HG03342 (cell line): ENCODE measurements at regions not wholly inside any gene's neighbourhood (a gene's known extent, or its start where the extent isn't known, plus 50 kb on each side); places are given as distances from the start of the nearest gene placed in this dataset.
"Not testable (repeated sequence)": the region's sequence is repeated elsewhere in the genome, so short reads cannot be mapped to it uniquely, and the experiment has no call there.

Source experiments
- ATAC-seq: cut with Tn5 transposase; IDR thresholded peaks from one replicate; pipeline ENCODE4 v1.9.1; 2021; ENCODE audit warnings: mild to moderate bottlenecking, moderate library complexity; ENCODE audit not compliant: unreplicated experiment

DNA sequence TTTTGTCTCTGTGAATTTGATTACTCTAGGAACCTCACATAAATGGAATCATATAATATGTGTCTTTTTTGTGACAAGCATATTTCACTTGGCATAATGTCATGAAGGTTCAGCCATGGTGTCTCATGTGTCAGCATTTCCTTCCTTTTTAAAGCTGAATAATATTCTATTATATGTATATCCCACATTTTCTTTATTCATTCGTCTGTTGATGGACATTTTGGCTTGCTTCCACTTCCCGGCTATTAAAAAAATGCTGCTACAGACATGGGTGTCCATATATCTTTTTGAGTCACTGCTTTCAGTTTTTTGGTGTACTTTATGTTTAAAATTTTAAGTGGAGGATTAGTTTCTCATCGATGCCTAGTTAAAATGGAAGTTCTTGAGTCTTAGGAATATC lies 59.8 kb upstream of the C5orf63 start:
- no peak for ATAC-seq

DNA sequence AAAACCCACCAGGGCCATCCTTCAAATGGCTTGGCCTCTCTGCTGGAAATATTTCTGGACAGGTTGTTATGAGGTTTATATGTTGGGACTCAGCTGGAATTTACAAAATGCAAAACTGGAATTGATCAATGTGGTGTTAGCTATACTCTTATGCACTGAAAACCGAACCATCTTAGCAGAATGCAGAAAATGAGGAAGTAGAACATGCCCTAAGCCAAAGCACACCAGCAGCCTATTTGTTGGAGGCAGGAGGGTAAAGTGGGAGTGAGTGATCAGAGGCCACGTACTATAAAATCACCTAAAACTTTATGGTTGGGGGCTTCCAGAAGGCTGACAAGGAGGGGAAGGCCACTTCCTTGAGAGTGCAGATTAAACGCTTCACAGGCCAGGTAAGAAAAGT lies 63.6 kb upstream of the C5orf63 start:
- no peak for ATAC-seq

DNA sequence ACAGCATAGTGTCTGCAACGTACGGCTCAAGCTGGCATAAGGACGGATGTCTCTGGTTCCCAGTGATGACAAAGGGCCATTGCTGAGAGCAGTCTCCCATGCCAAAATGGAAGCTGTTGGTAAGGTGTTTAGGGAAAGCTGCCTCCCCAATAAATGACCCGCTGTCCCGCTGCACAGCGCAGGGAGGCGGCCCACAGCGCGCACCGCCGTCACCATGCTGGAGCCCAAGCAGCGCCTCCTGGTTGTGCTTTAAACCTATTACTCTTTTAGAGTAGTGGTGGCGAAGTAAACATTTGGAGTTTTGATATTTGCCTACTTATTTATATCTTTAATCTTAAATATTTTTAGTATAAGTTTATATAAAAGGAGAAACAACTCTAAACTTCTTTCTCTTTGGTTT lies 70.4 kb upstream of the C5orf63 start:
- ATAC-seq = no peak

DNA sequence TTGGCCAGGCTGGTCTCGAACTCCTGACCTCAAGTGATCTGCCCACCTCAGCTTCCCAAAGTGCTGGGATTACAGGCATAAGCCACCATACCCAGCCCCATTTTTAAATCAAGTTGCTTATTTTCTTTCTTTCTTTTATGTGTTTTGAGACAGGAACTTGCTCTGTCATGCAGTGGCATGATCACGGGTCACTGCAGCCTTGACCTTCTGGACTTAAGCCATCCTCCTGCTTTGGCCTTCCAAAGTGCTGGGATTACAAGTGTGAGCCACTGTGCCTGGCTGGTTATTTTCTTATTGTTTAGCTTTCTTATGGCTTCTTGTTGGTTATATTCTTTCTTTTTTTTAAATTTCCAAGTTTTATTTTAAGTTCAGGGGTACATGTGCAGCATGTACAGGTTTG lies 79.7 kb upstream of the C5orf63 start:
- ATAC-seq = no peak

DNA sequence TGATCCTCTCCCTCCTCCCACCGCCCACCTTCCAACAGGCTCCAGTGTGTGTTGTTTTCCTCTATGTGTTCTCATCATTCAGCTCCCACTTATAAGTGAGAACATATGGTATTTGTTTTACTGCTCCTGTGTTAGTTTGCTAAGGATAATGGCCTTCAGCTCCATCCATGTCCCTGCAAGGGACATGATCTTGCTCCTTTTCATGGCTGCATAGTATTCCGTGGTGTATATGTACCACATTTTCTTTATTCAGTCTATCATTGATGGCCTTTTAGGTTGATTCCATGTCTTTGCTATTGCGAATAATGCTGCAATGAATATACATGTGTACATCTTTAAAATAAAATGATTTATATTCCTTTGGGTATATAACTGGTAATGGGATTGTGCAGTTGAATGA lies 80.2 kb upstream of the C5orf63 start:
- no peak for ATAC-seq

DNA sequence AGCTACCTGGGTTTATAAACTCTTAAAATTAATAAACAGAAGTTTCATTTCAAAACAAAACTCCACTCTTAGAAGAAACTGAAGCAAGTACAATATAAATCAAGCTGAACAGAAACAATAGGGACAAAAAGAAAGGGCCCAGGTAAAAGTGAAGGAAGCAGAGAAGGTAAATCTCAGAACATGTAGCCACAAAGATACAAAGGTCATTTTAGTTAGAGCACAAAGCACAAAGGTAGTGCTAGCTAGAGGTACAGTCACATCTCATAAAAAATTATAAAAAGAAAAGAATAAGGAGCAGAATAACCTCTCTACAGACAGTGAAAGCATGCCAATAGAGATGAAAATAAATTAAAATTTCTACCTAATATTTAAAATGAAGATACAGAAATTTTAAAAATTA lies 90.4 kb upstream of the C5orf63 start:
- ATAC-seq = no peak

DNA sequence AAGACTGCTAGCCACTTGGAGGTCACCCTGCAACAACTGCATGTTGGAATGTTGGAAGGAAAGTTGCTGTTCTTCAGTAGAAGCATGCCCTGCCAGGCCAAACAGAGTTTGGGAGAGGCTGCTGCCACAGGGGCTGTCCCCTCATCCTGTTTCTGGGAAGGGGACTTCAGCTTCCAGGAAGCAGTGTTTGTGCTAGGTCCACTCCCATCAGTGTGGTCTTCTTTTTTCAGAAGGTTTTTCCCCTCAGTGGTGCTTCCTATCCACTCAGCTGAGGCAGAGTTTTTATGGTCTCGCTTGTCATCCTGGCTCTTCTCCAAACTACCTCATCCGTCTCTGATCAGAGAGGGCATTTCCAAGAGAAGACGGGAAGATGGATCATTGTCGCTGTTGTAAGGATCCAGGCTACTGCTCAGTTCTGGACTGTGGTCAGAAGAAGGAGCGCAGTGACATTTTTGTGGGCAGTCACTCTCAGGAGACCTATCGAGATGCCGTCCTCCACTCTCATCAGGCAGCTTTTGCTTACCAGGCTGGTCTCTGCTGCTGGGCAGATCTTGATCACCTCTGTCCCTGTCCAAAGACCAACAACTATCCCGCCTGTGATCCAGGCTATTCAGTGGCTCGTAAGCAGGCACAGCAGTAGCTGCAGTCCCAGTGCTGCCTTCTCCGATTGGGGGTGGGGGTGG lies 97.8 kb upstream of the C5orf63 start:
- no peak for ATAC-seq

DNA sequence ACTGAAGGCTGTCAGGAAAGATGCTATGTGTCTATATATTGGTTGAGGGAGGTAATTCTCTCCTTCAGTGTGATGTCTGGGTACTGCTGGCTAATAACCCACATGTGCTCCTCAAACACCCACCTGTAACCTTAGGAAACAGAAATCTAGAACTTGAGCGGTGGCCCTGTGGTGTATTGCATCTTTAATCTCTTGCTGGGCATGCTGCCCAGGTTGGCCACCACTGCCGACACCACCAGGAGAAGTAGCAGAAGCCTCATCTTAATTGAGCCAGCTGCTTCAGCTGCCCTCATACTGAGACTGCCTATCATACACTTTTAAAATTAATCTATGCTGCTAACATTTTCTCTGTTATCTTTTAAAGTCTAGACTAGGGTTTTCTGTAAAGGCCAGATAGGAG lies 103.5 kb upstream of the C5orf63 start:
- ATAC-seq = no peak

DNA sequence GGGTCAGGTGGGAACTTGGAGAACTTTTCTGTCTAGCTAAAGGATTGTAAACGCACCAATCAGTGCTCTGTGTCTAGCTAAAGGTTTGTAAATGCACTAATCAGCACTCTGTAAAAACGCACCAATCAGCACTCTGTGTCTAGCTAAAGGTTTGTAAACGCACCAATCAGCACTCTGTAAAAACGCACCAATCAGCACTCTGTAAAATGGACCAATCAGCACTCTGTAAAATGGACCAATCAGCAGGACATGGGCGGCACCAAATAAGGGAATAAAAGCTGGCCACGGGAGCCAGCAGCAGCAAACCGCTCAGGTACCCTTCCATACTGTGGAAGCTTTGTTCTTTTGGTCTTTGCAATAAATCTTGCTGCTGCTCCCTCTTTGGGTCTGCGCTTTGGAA lies 108.0 kb upstream of the MEGF10 start:
- not testable (repeated sequence) for ATAC-seq

DNA sequence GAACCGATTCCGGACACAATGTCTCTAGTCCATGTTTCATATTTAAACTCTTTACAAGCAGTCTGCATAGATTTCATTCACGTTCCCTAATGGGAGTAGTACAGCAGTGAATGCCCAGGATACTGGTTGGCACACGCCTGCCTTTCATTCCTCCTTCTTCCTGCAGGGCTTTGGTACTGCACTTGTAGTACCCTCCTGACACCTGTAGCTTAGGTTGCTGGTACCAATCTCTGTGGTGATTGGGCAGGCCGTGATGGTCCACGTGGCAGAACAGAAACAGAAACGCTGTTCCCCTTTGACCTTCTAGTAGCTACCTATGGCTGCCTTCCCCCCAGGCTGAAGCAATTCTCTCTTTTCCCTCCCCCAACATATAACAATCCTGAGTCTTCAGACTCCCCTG lies 107.3 kb upstream of the MEGF10 start:
- no peak for ATAC-seq

DNA sequence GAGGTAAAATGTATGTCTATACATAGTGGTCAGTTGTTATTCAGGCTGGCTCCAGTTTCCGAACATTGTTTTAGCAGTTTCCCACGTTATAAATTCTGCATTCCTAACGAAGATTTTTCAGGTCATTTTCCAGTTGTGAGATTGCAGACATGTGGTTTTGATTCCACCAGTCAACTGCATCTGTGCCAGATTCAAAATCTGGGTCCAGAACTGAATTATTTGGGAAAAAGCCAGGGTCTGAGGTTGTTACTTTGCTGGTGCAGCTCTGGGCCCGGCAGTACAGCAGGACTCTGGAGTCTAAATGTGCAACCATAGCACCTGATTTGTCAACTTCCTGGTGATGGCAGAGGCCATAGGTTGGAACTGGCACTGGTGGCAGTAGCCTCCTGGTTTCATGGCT lies 105.7 kb upstream of the MEGF10 start:
- no peak for ATAC-seq

DNA sequence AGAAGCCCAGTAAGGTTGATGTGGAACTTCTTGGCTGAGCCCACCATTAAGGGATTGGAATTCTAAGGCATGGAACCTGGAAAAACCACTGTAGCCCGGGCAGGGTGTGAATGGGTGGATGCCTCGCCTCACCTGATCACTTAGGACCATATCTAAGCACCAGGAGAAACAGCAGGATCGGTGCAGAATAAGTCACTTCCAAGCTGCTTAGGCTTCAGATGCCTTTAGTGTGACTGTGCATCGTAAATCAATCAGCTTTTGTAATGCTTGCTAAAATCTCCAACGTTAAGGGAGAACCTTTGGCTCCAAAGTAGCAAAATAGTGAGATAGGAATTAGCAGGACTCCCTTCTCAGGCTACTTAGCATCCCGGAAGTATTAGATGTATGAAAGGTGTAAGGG lies 103.9 kb upstream of the MEGF10 start:
- no peak for ATAC-seq

DNA sequence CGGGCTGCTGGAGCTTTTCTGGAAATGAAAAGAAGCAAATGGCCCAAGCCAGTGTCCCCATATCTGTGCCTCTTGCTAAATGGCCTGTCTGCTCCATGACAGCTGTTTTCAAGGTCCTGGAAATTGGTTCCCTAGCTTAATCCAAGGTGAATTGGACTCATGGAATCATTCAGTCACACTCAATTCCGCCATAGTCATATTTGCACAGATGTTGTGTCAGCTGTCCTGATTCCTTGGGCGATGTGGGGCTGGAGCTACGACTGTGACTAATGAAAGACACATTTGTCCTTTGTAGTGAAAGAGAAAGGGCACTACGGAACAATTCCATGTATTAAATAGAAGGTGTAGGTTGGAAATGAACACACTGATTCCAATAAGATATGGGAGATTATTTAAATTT lies 102.9 kb upstream of the MEGF10 start:
- ATAC-seq = no peak

DNA sequence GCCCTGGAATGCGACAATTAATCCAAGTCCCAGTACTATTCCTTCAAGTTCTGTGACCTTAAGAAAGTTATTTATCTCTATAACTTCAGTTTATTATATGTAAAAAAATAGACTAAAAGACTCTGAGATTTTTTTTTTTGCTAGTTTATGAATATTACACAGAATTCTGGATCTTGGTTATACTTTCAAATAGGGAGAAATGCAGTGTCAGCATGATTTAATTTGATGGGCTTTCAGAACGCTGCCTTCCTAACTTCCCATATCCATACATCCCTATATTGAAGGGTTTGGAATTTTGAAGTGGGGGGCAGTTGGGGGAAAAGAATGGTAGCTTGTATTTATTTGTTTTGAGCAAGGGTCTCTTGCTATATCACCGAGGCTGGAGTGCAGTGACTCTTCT lies 98.4 kb upstream of the MEGF10 start:
- no peak for ATAC-seq

DNA sequence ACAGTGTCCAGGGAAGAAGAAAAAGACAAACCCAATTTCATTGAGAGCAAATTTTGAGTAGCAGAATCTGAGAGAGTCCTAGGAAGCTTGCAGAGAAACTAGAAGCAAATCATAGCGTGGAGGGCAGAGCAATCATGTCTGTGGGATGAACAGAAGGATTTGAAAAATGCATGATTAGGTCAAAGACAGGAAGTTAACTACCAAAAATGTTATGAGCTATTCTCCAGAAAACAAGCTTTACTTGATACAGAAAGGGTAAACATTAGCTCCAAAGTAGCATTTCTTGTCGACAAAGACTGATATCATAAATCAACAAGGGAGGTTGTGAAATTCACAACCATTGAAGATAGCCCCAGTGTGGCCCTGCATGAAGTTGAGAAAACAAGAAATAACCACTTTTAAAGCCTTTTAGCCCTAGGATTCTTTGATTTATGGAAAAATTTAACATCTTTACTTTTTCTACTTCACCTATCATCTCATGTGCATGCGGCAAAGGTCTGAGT lies 97.7 kb upstream of the MEGF10 start:
- ATAC-seq = no peak

DNA sequence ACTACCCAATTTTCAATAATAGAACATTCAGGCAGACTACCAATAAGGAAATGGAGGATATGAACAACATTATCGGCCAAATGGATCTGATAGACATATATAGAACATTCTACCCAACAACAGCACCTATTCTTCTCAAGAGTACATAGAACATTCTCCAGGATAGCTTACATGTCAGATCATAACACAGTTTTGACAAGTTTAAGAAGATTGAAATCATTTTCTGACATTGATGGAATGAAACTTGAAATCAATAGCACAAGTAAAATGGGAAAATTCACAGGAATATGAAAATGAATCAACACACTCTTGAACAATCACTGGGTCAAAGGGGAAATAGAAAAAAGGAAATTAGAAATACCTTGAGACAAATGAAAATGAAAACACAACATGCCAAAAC lies 94.6 kb upstream of the MEGF10 start:
- no peak for ATAC-seq

DNA sequence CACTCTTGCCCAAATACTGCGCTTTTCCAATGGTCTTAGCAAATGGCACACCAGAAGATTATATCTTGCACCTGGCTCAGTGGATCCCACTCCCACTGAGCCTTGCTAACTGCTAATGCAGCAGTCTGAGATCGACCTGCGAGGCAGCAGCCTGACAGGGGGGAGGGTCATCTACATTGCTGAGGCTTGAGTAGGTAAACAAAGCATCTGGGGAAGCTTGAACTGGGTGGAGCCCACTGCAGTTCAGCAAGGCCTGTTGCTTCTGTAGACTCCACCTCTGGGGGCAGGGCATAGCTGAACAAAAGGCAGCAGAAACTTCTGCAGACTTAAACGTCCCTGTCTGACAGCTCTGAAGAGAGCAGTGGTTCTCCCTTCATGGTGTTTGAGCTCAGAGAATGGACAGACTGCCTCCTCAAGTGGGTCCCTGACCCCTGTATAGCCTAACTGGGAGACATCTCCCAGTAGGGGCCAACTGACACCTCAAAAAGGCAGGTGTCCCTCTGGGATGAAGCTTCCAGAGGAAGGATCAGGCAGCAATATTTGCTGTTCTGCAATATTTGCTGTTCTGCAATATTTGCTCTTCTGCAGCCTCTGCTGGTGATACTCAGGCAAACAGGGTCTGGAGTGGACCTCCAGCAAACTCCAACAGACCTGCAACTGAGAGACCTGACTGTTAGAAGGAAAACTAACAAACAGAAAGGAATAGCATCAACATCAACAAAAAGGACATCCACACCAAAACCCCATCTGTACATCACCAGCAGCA lies 93.0 kb upstream of the MEGF10 start:
- ATAC-seq = not testable (repeated sequence)

DNA sequence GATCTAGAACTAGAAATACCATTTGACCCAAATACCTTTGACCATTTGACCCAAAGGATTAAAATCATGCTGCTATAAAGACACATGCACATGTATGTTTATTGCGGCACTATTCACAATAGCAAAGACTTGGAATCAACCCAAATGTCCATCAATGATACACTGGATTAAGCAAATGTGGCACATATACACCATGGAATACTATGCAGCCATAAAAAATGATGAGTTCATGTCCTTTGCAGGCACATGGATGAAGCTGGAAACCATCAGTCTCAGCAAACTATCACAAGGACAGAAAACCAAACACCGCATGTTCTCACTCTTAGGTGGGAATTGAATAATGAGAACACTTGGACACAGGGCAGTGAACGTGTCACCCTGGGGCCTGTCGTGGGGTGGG lies 87.9 kb upstream of the MEGF10 start:
- ATAC-seq = not testable (repeated sequence)

DNA sequence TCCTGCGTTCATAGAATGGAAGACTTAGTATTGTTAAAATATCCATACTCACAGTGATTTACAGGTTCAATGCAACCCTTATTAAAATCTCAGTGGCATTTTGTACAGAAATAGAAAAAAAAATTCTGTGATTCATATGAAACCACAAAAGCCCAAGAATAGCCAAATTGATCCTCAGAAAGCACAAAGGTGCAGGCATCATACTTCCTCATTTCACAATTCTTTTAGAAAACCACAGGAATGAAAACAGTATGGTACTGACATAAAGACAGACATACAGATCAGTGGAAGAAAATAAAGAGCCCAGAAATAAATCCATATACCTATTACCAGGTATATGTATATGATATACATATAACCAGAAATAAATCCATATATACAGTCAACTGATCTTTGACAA lies 86.8 kb upstream of the MEGF10 start:
- no peak for ATAC-seq

DNA sequence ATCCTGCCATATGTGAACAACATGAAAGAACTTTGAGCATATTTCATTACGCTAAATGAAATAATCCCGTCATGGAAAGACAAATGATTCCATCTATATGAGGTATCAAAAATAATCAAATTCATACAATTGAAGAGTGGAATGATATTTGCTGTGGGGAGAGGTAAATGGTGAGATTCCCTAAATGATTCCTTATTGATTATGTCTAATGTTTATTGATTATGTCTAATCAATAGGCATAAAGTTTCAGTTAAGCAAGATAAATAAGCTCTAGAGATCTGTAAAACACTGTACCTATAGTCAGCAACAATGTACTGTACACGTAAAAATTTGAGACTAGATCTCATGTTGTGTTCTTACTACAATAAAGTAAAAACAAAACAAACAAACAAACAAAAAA lies 85.4 kb upstream of the MEGF10 start:
- no peak for ATAC-seq

DNA sequence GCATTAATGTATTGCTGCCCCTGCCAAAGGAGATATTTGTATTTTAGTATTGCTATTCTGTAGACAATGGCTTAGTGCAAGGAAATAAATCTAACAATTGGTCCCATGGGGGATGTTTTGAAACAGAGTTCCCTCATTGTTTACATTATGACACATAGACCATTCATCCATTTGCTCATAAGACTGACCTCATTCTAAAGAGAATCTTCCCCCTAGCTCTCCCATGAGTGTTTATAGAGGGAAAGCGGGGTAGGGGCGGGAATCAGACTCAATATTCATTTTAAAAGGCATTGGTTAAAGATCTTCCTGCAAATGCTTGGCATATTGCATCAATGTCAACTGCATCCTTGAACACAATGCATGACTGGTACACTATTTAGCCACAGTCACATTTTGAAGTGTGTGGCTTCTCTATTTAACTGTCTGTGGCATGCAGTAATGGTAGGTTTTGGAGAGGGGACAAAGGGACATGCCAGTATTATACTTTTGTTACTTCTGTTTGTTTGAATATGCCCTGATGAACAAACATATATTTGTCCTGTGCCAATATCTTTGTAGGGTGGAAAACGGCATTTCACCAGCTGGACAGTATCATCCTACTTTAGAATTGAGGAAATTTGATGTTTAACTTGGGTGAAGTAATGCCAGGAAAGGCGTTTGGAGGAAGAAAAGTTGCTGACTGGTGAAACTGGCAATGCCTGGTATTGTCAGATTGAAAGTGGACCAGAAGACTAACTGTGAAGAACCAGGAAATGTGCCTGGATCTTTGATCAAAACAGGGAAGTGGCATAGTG lies 84.1 kb upstream of the MEGF10 start:
- ATAC-seq = no peak

DNA sequence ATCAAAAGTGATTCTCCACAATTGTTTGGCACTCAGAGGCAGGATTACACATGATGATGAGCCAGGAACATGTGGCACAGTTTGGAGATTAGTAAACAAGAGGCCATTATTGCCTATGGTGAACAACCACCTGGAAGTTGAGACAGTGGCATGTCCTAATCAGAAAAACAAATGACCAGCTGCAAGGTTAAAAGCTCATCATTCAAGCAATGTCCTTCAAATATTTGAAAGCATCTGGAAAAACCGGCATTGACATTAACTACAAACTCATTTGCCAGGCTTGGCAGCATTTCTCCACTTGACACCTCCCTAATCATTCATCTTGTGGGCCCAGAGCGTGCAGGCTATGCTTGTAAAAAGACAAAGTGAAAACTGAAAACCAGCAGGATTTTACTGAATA lies 80.6 kb upstream of the MEGF10 start:
- no peak for ATAC-seq
